ENCODE measurements at regions not wholly inside any gene's neighbourhood (a gene's known extent, or its start where the extent isn't known, plus 50 kb on each side); places are given as distances from the start of the nearest gene placed in this dataset.

DNA sequence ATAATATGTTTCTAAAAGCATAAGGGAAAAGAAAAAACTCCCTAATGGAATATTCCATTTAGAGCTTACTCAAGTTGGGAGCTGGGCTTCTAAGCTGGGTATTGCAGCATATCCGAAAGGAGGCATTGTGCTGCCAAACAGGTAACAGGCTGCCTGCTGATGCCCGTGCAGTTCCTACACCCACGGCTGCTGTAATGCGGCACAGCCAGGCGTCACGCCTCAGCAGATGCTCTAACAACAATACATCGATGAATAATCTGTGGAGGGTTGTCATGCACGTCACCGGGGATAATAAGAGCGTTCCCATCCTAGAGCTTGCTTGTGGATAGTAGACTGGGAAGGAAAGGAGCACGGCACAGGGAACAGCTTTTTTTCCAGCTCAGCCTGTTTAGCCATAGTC is 1582.1 kb upstream of the SLC10A2 start (continued):
- no peak for TF ChIP-seq USF2 (IDR thresholded peaks at IDR 0.05; ENCODE audit: low read length)
- TF ChIP-seq JUND (IDR thresholded peaks at IDR 0.05; ENCODE audit: low read length): no peak
